Lung (tissue), 11 donors: ENCODE measurements at regions not wholly inside any gene's neighbourhood (a gene's known extent, or its start where the extent isn't known, plus 50 kb on each side); places are given as distances from the start of the nearest gene placed in this dataset.

Experiments
- ATAC-seq: fragments of 200-7000 bp; cut with Tn5 transposase; one replicate; pipeline ENCODE4 v1.9.1; 2020; ENCODE audit warnings: moderate number of reproducible peaks; ENCODE audit not compliant: insufficient read depth, low FRiP score
- DNase-seq, 3 donors: peaks; one replicate each; pipeline ENCODE4 v3.0.0-alpha.2; 2013 to 2017
- H3K27ac ChIP-seq, 2 donors: one replicate each; pipeline ENCODE4 v1.5.1; 2013; ENCODE audit warnings: mild to moderate bottlenecking in 2 of 2, moderate library complexity in 2 of 2, control low read depth in 1 of 2, inconsistent platforms in 1 of 2, low read depth in 1 of 2, low read length in 1 of 2
- H3K27me3 ChIP-seq, 3 donors: one replicate each; pipeline ENCODE4 v1.5.1; 2013; ENCODE audit warnings: low read length in 2 of 3; ENCODE audit not compliant: control insufficient read depth in 3 of 3, insufficient read depth in 3 of 3
- H3K36me3 ChIP-seq, 4 donors: one replicate each; pipeline ENCODE4 v1.5.1; 2013; ENCODE audit warnings: low read length in 4 of 4, mild to moderate bottlenecking in 1 of 4, moderate library complexity in 1 of 4; ENCODE audit not compliant: control insufficient read depth in 4 of 4, insufficient read depth in 4 of 4
- H3K4me1 ChIP-seq, 5 donors: one replicate each; pipeline ENCODE4 v1.5.1; 2013; ENCODE audit warnings: low read length in 5 of 5, mild to moderate bottlenecking in 2 of 5, moderate library complexity in 1 of 5; ENCODE audit not compliant: control insufficient read depth in 5 of 5, insufficient read depth in 5 of 5
- H3K4me3 ChIP-seq: one replicate; pipeline ENCODE4 v1.5.1; 2013; ENCODE audit warnings: mild to moderate bottlenecking, control low read depth, moderate library complexity
- H3K9ac ChIP-seq, 2 donors: one replicate each; pipeline ENCODE4 v1.5.1; 2013; ENCODE audit warnings: low read length in 2 of 2, control low read depth in 1 of 2; ENCODE audit not compliant: insufficient read depth in 1 of 2
- H3K9me3 ChIP-seq, 4 donors: one replicate each; pipeline ENCODE4 v1.5.1; 2013; ENCODE audit warnings: low read length in 3 of 4, mild to moderate bottlenecking in 1 of 4, moderate library complexity in 1 of 4; ENCODE audit not compliant: control insufficient read depth in 4 of 4, insufficient read depth in 3 of 4
- WGBS, 2 donors: extraction: QIAGEN DNeasy Blood & Tissue Kit; methylation state at CpG; one replicate each; pipeline ENCODE4 v1.1.7; 2013; 5-methylcytosine and 5-hydroxymethylcytosine counted together
- TF ChIP-seq, protein P1 (sequence below): IDR thresholded peaks from 2 replicates; pipeline ENCODE4 v1.5.1; 2012; ENCODE audit warnings: mild to moderate bottlenecking; ENCODE audit errors: control extremely low read depth, extremely low read depth
- donor health status: control.
- donor health status: control.
- donor health status: Bipolar disorder and iron deficiency.
- donor health status: healthy.
- donor health status: DM: yes; HTN: yes; CAD: no.

- Histone ChIP-seq H3K27me3 (no peaks in the 10 kb centered on the region), H3K9ac (no peak overlapping the region), H3K36me3 (no peaks in the 10 kb centered on the region), H3K9me3 (no peaks in the 10 kb centered on the region), H3K4me3 (no peak overlapping the region), H3K4me1 (no peaks in the 10 kb centered on the region), H3K27ac (no peak overlapping the region)
- ATAC-seq (no peak), DNase-seq (no peak)
- TF ChIP-seq, protein P1, sequence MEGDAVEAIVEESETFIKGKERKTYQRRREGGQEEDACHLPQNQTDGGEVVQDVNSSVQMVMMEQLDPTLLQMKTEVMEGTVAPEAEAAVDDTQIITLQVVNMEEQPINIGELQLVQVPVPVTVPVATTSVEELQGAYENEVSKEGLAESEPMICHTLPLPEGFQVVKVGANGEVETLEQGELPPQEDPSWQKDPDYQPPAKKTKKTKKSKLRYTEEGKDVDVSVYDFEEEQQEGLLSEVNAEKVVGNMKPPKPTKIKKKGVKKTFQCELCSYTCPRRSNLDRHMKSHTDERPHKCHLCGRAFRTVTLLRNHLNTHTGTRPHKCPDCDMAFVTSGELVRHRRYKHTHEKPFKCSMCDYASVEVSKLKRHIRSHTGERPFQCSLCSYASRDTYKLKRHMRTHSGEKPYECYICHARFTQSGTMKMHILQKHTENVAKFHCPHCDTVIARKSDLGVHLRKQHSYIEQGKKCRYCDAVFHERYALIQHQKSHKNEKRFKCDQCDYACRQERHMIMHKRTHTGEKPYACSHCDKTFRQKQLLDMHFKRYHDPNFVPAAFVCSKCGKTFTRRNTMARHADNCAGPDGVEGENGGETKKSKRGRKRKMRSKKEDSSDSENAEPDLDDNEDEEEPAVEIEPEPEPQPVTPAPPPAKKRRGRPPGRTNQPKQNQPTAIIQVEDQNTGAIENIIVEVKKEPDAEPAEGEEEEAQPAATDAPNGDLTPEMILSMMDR, result no peak
These were observed 449.6 kb downstream of the SLCO4C1 start for GRCh38 chr5:101846496-101846895.

GRCh38 chr5:101843055-101843454, 453.0 kb downstream of the SLCO4C1 start:
- DNase-seq (no peak), ATAC-seq (no peak)
- H3K9ac ChIP-seq, result no peak overlapping the region
- H3K27me3 ChIP-seq, result no peaks in the 10 kb centered on the region
- WGBS, 2 donors, result 72 to 83% methylated on average over 1 of the region's 1 CpG
- H3K4me3 ChIP-seq, result no peak overlapping the region
- peaks cover 0 to 8% (median 1%) of the 10 kb centered on the region in 5 donors for H3K4me1 ChIP-seq
- H3K9me3 ChIP-seq, result no peaks in the 10 kb centered on the region
- no peak overlapping the region for H3K27ac ChIP-seq
- H3K36me3 ChIP-seq, result no peaks in the 10 kb centered on the region
- TF ChIP-seq, protein P1, result no peak

GRCh38 chr5:101838435-101838834, 457.6 kb downstream of the SLCO4C1 start:
- no peaks in the 10 kb centered on the region for H3K27me3 ChIP-seq
- ATAC-seq (no peak), DNase-seq (peak; percentile 64 to 94 (median 93))
- H3K36me3 ChIP-seq, result no peaks in the 10 kb centered on the region
- H3K4me1 ChIP-seq, result peaks cover 0 to 13% (median 1%) of the 10 kb centered on the region in 5 donors
- H3K4me3 ChIP-seq, result no peak overlapping the region
- 40 to 66% methylated on average over 5 of the region's 5 CpGs for WGBS, 2 donors
- no peak overlapping the region for H3K27ac ChIP-seq
- H3K9ac ChIP-seq, result no peak overlapping the region
- TF ChIP-seq, protein P1, result no peak
- H3K9me3 ChIP-seq, result no peaks in the 10 kb centered on the region

GRCh38 chr5:101829255-101829654, 466.8 kb downstream of the SLCO4C1 start:
- 55 to 64% methylated on average over 4 of the region's 4 CpGs for WGBS, 2 donors
- Histone ChIP-seq H3K36me3 (no peaks in the 10 kb centered on the region), H3K27me3 (no peaks in the 10 kb centered on the region), H3K27ac (no peak overlapping the region), H3K9ac (no peak overlapping the region), H3K9me3 (peaks cover 0 to 5% (median under 1%) of the 10 kb centered on the region in 4 donors), H3K4me3 (no peak overlapping the region), H3K4me1 (no peaks in the 10 kb centered on the region)
- ATAC-seq (no peak), DNase-seq (no peak)
- TF ChIP-seq, protein P1, result no peak
